GM18867 (cell line): ENCODE measurements at regions not wholly inside any gene's neighbourhood (a gene's known extent, or its start where the extent isn't known, plus 50 kb on each side); places are given as distances from the start of the nearest gene placed in this dataset.

ENCODE experiments used
- ATAC-seq: cut with Tn5 transposase; IDR thresholded peaks from one replicate; pipeline ENCODE4 v1.9.1; 2021; ENCODE audit warnings: mild to moderate bottlenecking, moderate library complexity; ENCODE audit not compliant: unreplicated experiment

GRCh38 chr2:217108575-217109027 is 248.7 kb upstream of the TNP1 start:
- no peak for ATAC-seq

DNA sequence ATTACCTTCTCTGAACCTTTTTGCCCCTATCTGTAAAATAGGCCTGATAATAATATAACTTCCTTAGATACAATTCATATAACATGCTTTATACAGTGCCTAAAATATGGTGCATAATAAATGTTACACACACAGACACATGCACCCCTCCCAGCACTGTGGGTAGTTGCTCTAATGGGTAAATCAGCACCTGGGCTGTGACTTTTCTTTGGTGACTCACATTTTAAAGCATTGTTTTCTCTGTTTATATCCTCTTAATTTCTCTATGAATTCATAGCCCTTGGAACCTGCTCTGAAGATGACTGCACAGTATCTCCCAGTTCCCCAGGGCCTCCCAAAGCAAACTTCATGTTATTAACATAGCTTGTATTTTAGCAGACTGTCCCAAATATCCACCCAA is 248.2 kb upstream of the TNP1 start:
- no peak for ATAC-seq

GRCh38 chr2:217107480-217107879 is 247.6 kb upstream of the TNP1 start:
- ATAC-seq = no peak

- no peak for ATAC-seq
Measured at GRCh38 chr2:217106650-217107014, 246.8 kb upstream of the TNP1 start.

- no peak for ATAC-seq
Measured at GRCh38 chr2:217105733-217106649, 246.1 kb upstream of the TNP1 start.

DNA sequence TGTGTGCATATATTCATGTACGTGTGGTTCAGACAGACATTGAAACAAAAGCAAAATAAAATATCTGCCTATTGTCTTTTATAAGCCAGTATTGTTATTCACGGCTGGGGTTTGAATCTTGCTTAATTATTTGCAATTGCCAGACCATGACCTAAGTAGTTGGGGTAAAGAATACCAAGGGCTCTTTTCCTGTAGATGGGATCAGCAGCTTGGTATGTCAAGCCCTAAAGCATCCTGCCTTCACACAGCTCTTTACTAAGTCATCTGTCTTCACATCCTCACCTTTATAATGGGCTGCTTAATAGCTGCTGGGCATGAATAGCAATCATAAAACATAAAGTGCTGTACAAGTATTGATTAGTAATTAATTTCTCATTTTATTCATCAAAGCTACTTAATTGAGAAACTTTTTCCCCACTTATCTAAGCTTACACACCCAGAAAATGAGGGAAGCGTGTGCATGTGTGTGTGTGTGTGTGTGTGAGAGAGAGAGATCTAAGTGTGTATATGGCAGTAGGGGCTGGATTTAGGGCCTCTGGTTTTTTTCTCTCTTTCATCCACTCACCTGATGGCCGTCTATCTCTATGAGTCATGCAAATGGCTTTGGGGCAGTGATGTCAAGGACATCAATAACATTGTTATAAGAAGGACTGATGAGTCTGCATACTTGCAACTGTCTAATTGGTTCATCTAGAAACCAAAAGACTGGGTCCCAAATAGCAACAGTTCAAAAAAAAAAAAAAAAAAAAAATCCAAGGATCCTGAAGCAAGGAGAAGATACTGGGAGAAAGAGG is 244.1 kb upstream of the TNP1 start:
- ATAC-seq = no peak

- ATAC-seq = no peak
Measured at GRCh38 chr2:217102956-217103355, 243.1 kb upstream of the TNP1 start.

DNA sequence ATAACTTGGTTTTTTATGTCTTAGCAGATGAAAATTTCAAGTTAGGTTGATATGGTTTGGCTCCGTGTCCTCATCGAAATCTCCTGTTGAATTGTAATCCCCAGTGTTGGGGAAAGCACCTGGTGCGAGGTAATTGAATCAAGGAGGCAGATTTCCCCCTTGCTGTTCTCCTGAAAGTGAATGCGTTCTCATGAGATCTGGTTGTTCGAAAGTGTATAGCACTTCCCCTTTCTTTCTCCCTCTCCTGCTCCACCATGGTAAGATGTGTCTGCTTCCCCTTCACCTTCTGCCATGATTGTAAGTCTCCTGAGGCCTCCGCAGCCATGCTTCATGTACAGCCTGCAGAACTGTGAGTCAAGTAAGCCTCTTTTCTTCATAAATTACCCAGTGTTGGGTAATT is 242.1 kb upstream of the TNP1 start:
- no peak for ATAC-seq

GRCh38 chr2:217099561-217099960 is 239.7 kb upstream of the TNP1 start:
- ATAC-seq = no peak

DNA sequence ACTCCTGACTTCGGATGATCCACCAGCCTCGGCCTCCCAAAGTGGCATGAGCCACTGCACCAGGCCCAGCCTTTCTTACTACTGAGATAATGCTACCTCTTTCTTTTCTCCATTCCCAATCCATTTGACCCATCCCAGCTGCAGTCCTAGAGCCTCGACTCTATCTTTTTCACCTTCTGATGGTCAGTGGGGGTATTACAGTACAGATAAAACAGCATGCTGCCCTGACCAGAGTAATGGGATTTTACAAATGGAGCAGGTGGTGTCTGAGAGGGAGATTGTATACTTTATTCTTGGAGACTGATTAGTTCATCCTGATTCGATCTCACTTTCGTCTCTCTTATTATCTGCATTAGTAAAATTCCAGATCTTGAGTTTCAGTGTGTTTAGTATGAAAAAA is 238.6 kb upstream of the TNP1 start:
- ATAC-seq = no peak

DNA sequence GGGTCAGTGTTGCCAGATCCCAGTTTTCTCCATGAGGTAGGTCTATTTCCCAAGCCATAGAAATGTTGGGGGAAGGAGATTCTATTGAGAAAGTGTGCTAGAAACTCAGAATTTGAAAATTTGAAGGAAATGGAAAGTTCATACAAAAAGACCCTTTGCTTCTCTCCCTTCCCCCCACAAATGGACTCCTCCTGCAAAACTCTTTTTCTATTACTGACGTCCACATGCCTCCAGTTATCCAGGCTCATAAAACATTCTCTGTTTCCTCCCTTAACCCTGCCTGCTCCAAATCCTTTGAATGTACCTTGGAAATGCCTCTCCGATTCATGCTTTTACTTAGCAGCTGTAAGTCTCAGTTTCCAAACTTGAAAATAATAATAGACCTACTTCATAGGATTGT is 237.5 kb upstream of the TNP1 start:
- no peak for ATAC-seq

GRCh38 chr2:217096474-217097225 is 236.8 kb upstream of the TNP1 start:
- ATAC-seq = no peak

- ATAC-seq = no peak
Measured at GRCh38 chr2:217095511-217096205, 235.8 kb upstream of the TNP1 start.

- ATAC-seq = no peak
Measured at GRCh38 chr2:217092710-217093379, 233.0 kb upstream of the TNP1 start.

GRCh38 chr2:217091531-217091930 is 231.7 kb upstream of the TNP1 start:
- ATAC-seq = no peak

- ATAC-seq = no peak
Measured at GRCh38 chr2:217090884-217091283, 231.0 kb upstream of the TNP1 start.

DNA sequence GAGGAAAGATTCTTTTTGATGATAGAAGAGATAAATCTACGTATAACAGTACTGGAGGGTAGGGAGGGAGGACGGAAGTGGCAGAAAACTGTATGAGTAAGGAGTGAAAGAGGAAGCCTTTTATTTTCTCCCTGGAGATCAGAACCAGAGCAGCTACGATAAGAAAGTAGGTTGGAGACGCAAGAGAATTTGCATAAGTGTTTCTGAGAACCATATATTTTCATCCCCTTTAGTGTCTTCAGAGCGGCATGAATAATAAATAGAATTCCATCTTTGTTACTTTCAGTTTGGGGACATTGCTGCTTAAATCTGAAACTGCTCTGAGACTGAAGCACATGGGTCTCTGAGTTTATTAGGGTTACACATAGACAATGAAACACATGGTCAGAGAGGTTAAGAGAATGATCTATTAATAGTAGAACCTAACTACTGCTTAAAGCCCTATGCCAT is 230.2 kb upstream of the TNP1 start:
- ATAC-seq = peak; percentile 82

GRCh38 chr2:217086718-217087117 is 226.9 kb upstream of the TNP1 start:
- ATAC-seq = no peak

- ATAC-seq = peak; percentile 47
Measured at GRCh38 chr2:217086038-217086522, 226.2 kb upstream of the TNP1 start.

- ATAC-seq = no peak
Measured at GRCh38 chr2:217085543-217085942, 225.7 kb upstream of the TNP1 start.
